B cell (primary cell): ENCODE measurements at regions not wholly inside any gene's neighbourhood (a gene's known extent, or its start where the extent isn't known, plus 50 kb on each side); places are given as distances from the start of the nearest gene placed in this dataset.

Source experiments
- ATAC-seq: fragments of 200-7000 bp; cut with Tn5 transposase; one replicate; pipeline ENCODE4 v1.10.0; 2021; ENCODE audit warnings: low read depth, mild to moderate bottlenecking, moderate number of reproducible peaks, moderate library complexity
- CTCF ChIA-PET: fragments of 350-600 bp; sonication (Branson Sonifier 250); formaldehyde crosslinking; loops from one replicate; lab custom pipeline; 2021; ENCODE audit warnings: antibody characterized with exemption, inconsistent platforms; lab: Charles Lee
- POLR2A ChIA-PET: fragments of 350-600 bp; sonication (Branson Sonifier 250); formaldehyde crosslinking; loops from one replicate; lab custom pipeline; 2021; ENCODE audit warnings: antibody characterized with exemption; lab: Charles Lee
- DNase-seq: peaks from one replicate; pipeline ENCODE4 v3.0.0; 2013
- H2AFZ ChIP-seq: 2 replicates; pipeline ENCODE4 v1.6.1; 2012; ENCODE audit warnings: mild to moderate bottlenecking, low read depth, low read length; ENCODE audit not compliant: insufficient read depth, poor library complexity, severe bottlenecking
- H3K27ac ChIP-seq, 2 donors: 1 replicate in 1 of 2; 2 replicates in 1 of 2; pipeline ENCODE4 v1.5.1; 2012 to 2013; ENCODE audit warnings: low read length in 2 of 2, mild to moderate bottlenecking in 2 of 2, moderate library complexity in 1 of 2
- H3K27me3 ChIP-seq, 4 experiments: fragments of 200-600 bp in 1 of 4; sonication (generic) in 1 of 4; replicated peaks in 1 of 4; 1 replicate in 2 of 4; 2 replicates in 2 of 4; pipeline versions ENCODE4 v1.6.1 to v1.7.0; 2013 to 2016; ENCODE audit warnings: low read length in 3 of 4, mild to moderate bottlenecking in 2 of 4, mixed read lengths in 1 of 4, moderate library complexity in 1 of 4; ENCODE audit not compliant: insufficient read depth in 4 of 4, control insufficient read depth in 3 of 4; ENCODE audit errors: control extremely low read depth in 1 of 4
- H3K36me3 ChIP-seq, 2 experiments: replicated peaks in 1 of 2; 1 replicate in 1 of 2; 2 replicates in 1 of 2; pipeline versions ENCODE4 v1.6.1 to v1.7.1; 2013; ENCODE audit warnings: low read length in 1 of 2; ENCODE audit not compliant: insufficient read depth in 2 of 2, control insufficient read depth in 1 of 2; ENCODE audit errors: control extremely low read depth in 1 of 2, extremely low read depth in 1 of 2
- H3K4me1 ChIP-seq, 2 donors: fragments of 200-600 bp in 1 of 2; sonication (generic) in 1 of 2; 1 replicate in 1 of 2; 2 replicates in 1 of 2; pipeline versions ENCODE4 v1.5.1 to v1.6.1; 2013 to 2017; ENCODE audit warnings: low read length in 2 of 2; ENCODE audit not compliant: control insufficient read depth in 2 of 2, insufficient read depth in 2 of 2
- H3K4me2 ChIP-seq: replicated peaks from 2 replicates; pipeline ENCODE3; 2012; ENCODE audit warnings: mild to moderate bottlenecking, low read depth, low read length; ENCODE audit not compliant: poor library complexity, severe bottlenecking
- H3K4me3 ChIP-seq, 5 experiments: fragments of 200-600 bp in 1 of 5; sonication (generic) in 1 of 5; 1 replicate in 3 of 5; 2 replicates in 2 of 5; pipeline versions ENCODE4 v1.5.1 to v1.7.0; 2011 to 2016; ENCODE audit warnings: low read length in 4 of 5, mild to moderate bottlenecking in 4 of 5, low read depth in 2 of 5, control low read depth in 1 of 5, moderate library complexity in 1 of 5; ENCODE audit not compliant: insufficient read depth in 1 of 5; ENCODE audit errors: control extremely low read depth in 1 of 5, extremely low read depth in 1 of 5
- H3K79me2 ChIP-seq: fragments of 200-600 bp; sonication (generic); one replicate; pipeline ENCODE4 v1.6.0; 2016; ENCODE audit warnings: low read length; ENCODE audit not compliant: control insufficient read depth, insufficient read depth
- H3K9ac ChIP-seq: fragments of 200-600 bp; sonication (generic); 2 replicates; pipeline ENCODE4 v1.6.1; 2017; ENCODE audit warnings: mild to moderate bottlenecking, low read length, moderate library complexity
- H3K9me3 ChIP-seq, 3 donors: one replicate each; pipeline versions ENCODE4 v1.6.1 to v1.7.1; 2013; ENCODE audit warnings: low read length in 2 of 3; ENCODE audit not compliant: control insufficient read depth in 2 of 3, insufficient read depth in 1 of 3; ENCODE audit errors: control extremely low read depth in 1 of 3
- H4K20me1 ChIP-seq: 2 replicates; pipeline ENCODE4 v1.6.0; 2012; ENCODE audit warnings: mild to moderate bottlenecking, low read length; ENCODE audit not compliant: insufficient read depth, control insufficient read depth, poor library complexity, severe bottlenecking
- H3K27ac Mint-ChIP-seq: one replicate; pipeline ENCODE4 v1.8.0; 2021; ENCODE audit warnings: mixed read lengths
- H3K27me3 Mint-ChIP-seq: one replicate; pipeline ENCODE4 v1.8.0; 2021; ENCODE audit warnings: mixed read lengths
- H3K4me1 Mint-ChIP-seq: one replicate; pipeline ENCODE4 v1.8.0; 2021; ENCODE audit warnings: mixed read lengths
- H3K4me3 Mint-ChIP-seq: one replicate; pipeline ENCODE4 v1.8.0; 2021; ENCODE audit warnings: mixed read lengths
- H3K9me3 Mint-ChIP-seq: one replicate; pipeline ENCODE4 v1.8.0; 2022; ENCODE audit warnings: mixed read lengths; ENCODE audit not compliant: insufficient read depth
- EZH2 ChIP-seq: IDR thresholded peaks from 2 replicates; pipeline ENCODE4 v1.6.1; 2012; ENCODE audit warnings: borderline replicate concordance, low read depth, mild to moderate bottlenecking, moderate library complexity, low read length; ENCODE audit not compliant: insufficient read depth, poor library complexity, severe bottlenecking
- WGBS: methylation state at CpG from one replicate; pipeline ENCODE4 v1.1.5; 2013; ENCODE audit warnings: missing lambda C conversion rate; ENCODE audit not compliant: insufficient coverage; 5-methylcytosine and 5-hydroxymethylcytosine counted together
- intact Hi-C: fragments of 100-400 bp; cut with micrococcal nuclease; formaldehyde crosslinking; loops from one replicate; pipeline ENCODE4 v1.10.0; 2022
- TF ChIP-seq, protein P1 (sequence below): fragments of 200-600 bp; IDR thresholded peaks from one replicate; pipeline ENCODE4 v1.8.0; 2022; ENCODE audit warnings: antibody characterized with exemption, mild to moderate bottlenecking

DNA sequence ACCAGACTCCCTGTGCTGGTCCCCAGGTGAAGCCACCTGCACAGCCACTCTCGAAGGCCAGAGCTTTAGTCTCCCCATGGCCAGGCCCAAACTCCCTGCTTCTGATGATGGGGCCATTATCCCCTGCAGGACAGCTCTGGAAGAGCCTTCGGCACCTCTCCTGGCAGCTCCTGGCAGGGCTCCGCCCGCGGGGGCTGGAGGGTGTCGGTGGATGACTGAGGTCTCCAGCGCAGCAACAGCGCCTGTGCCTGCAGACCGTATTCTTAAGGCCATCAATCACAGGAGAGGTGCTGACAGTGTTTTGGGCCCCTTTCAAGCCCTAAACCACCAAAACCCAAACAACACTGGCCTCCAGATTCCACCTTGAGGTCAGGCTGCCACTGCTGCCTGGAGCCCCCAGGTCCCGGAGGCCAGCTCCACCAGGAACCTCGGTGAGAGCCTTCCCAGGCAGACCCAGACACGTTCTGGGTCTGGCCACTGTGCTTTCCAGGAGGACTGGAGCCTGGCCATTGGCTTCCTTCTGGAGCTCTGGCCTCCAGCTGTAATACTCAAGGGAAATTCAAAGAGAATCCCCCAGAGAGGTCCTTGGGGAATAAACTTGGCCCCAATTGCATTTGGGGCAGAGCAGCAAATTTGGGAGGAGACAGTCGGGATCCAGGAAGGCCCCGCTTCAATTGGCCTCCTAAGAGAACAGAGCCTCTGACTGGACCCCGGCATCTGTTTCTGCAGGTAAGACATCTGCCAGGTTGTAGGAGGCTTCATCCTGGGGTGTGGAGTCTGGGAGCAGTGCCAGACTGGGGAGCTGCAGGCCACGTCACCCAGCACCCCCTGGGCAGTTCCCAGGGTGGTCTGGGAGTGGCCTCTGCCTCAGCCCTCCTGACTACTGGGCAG lies 210.6 kb upstream of the RTL1 start:
- DNase-seq = no peak
- Histone ChIP-seq H3K9ac (no peak overlapping the region), H3K9me3 (no peaks in the 10 kb centered on the region), H3K4me3 (no peak overlapping the region), H3K4me2 (no peak overlapping the region), H3K36me3 (no peaks in the 10 kb centered on the region), H2AFZ (no peak overlapping the region), H3K4me1 (no peaks in the 10 kb centered on the region), H4K20me1 (no peaks in the 10 kb centered on the region), H3K27ac (no peak overlapping the region), H3K79me2 (no peaks in the 10 kb centered on the region), H3K27me3 (no peaks in the 10 kb centered on the region)
- peaks cover 4% of the 10 kb centered on the region for H3K4me1 Mint-ChIP-seq
- H3K27ac Mint-ChIP-seq = no peak overlapping the region
- intact Hi-C loops = no loop called here
- no peak overlapping the region for H3K4me3 Mint-ChIP-seq
- TF ChIP-seq, protein P1, sequence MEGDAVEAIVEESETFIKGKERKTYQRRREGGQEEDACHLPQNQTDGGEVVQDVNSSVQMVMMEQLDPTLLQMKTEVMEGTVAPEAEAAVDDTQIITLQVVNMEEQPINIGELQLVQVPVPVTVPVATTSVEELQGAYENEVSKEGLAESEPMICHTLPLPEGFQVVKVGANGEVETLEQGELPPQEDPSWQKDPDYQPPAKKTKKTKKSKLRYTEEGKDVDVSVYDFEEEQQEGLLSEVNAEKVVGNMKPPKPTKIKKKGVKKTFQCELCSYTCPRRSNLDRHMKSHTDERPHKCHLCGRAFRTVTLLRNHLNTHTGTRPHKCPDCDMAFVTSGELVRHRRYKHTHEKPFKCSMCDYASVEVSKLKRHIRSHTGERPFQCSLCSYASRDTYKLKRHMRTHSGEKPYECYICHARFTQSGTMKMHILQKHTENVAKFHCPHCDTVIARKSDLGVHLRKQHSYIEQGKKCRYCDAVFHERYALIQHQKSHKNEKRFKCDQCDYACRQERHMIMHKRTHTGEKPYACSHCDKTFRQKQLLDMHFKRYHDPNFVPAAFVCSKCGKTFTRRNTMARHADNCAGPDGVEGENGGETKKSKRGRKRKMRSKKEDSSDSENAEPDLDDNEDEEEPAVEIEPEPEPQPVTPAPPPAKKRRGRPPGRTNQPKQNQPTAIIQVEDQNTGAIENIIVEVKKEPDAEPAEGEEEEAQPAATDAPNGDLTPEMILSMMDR = no peak
- WGBS = 81% methylated on average over 15 of the region's 16 CpGs
- H3K9me3 Mint-ChIP-seq = no peaks in the 10 kb centered on the region
- POLR2A ChIA-PET = no interaction called here
- no peaks in the 10 kb centered on the region for H3K27me3 Mint-ChIP-seq
- CTCF ChIA-PET = no interaction called here
- ATAC-seq = no peak

DNA sequence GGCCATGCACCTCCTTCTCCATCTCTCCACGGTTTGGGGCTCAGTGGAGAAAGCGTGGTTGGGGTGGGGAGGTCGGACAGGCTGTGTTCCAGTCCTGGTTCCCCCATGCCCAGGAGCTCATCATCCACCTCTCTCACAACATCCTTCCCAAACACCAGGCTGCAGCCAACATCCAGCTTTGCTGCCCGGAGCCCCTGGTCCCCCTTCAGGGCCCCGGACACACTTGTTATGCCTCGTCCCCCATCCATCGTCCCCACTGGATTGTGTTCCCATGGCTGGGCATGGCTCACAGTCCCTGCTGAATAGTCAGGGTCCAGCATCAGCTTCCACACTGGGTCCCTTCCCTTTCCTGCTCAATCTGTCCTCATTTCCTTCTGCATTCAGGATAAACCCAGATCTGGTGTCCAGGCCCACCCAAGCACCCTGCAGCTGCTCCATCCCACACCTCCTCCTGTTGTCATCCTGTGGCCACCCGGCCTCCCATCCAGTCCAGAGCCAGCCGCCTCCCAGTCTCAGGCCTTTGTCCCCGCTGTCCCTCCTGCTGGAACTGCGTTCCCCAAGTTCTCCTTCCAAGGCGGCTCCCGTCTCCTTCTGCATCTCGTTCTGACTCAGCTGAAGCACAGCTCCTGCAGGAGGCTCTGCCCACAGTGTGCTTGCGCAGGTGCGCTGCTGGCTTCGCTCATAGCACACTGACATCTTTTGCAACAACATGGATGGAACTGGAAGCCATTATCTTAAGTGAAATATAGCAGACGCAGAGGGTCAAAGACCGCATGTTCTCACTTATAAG lies 211.4 kb upstream of the RTL1 start:
- peaks cover 4 to 8% of the 10 kb centered on the region in 2 donors for H3K4me1 ChIP-seq
- H4K20me1 ChIP-seq = no peaks in the 10 kb centered on the region
- H3K79me2 ChIP-seq = no peaks in the 10 kb centered on the region
- no peaks in the 10 kb centered on the region for H3K9me3 ChIP-seq
- ChIA-PET POLR2A (no interaction called here), CTCF (no interaction called here)
- no peak overlapping the region for H3K4me3 ChIP-seq
- no peak overlapping the region for H3K9ac ChIP-seq
- intact Hi-C loops = no loop called here
- 96% methylated on average over 16 of the region's 19 CpGs for WGBS
- H3K4me2 ChIP-seq = no peak overlapping the region
- no peaks in the 10 kb centered on the region for H3K27me3 ChIP-seq
- no peak for ATAC-seq
- peaks cover 12% of the 10 kb centered on the region for H3K4me1 Mint-ChIP-seq
- H3K27ac Mint-ChIP-seq = no peak overlapping the region
- DNase-seq = no peak
- H2AFZ ChIP-seq = no peak overlapping the region
- no peaks in the 10 kb centered on the region for H3K27me3 Mint-ChIP-seq
- no peak overlapping the region for H3K27ac ChIP-seq
- H3K4me3 Mint-ChIP-seq = no peak overlapping the region
- no peaks in the 10 kb centered on the region for H3K9me3 Mint-ChIP-seq
- TF ChIP-seq, protein P1 = no peak
- no peak for TF ChIP-seq EZH2
- no peaks in the 10 kb centered on the region for H3K36me3 ChIP-seq
